Mammary epithelial cell (primary cell): ENCODE measurements at regions not wholly inside any gene's neighbourhood (a gene's known extent, or its start where the extent isn't known, plus 50 kb on each side); places are given as distances from the start of the nearest gene placed in this dataset.

Experiments used
- CTCF ChIP-seq, 2 donors: IDR thresholded peaks in 1 of 2; conservative IDR thresholded peaks in 1 of 2; 2 replicates each; pipeline ENCODE4 v1.5.1; 2011 to 2012; ENCODE audit warnings: inconsistent platforms in 2 of 2, low read length in 2 of 2, mild to moderate bottlenecking in 2 of 2, control low read depth in 1 of 2, low read depth in 1 of 2; ENCODE audit not compliant: insufficient read depth in 1 of 2; ENCODE audit errors: extremely low read depth in 1 of 2
- EZH2 ChIP-seq: IDR thresholded peaks from 2 replicates; pipeline ENCODE4 v1.6.1; 2012; ENCODE audit warnings: low read length, inconsistent platforms, borderline replicate concordance

- TF ChIP-seq CTCF (conservative IDR thresholded peaks at IDR 0.05 in 1 of 2, IDR thresholded peaks at IDR 0.05 in 1 of 2; ENCODE audit: extremely low read depth in 1 of 2, insufficient read depth in 1 of 2, low read depth in 1 of 2, low read length in 2 of 2) (peak; percentile 77 to 80), EZH2 (no peak)
Measured at GRCh38 chr12:45130881-45131281, 80.0 kb upstream of the DBX2 start.
